GM12878 (cell line): ENCODE measurements at regions not wholly inside any gene's neighbourhood (a gene's known extent, or its start where the extent isn't known, plus 50 kb on each side); places are given as distances from the start of the nearest gene placed in this dataset.

ENCODE experiments used
- ATAC-seq: fragments of 200-7000 bp; cut with Tn5 transposase; 3 replicates; pipeline ENCODE4 v1.9.1; 2020; ENCODE audit warnings: mild to moderate bottlenecking, moderate library complexity
- BruUV-seq: library from RNA; stranded (reverse); fragments of 400-500 nt; replicated peaks from 2 replicates; lab custom pipeline; 2021; lab: Mats Ljungman, UMichigan
- CTCF ChIA-PET: fragments of 300-600 bp; sonication (Branson Sonifier 250); formaldehyde crosslinking; extraction: SDS; loops from one replicate; lab custom pipeline; 2021; ENCODE audit warnings: inconsistent platforms; lab: Yijun Ruan, JAX
- POLR2A ChIA-PET: fragments of 350-600 bp; formaldehyde crosslinking; extraction: SDS; loops from one replicate; lab custom pipeline; 2021; ENCODE audit warnings: inconsistent platforms; lab: Charles Lee
- RAD21 ChIA-PET: fragments of 300-600 bp; sonication (Branson Sonifier 250); formaldehyde crosslinking; loops from one replicate; lab custom pipeline; 2023; ENCODE audit warnings: antibody characterized with exemption; ENCODE audit not compliant: unreplicated experiment; lab: Charles Lee
- SMC1A ChIA-PET: fragments of 300-600 bp; sonication (Branson Sonifier 250); formaldehyde crosslinking; loops from one replicate; lab custom pipeline; 2023; ENCODE audit not compliant: unreplicated experiment, uncharacterized antibody; lab: Charles Lee
- DNase-seq: peaks from one replicate; pipeline ENCODE4 v3.0.0-alpha.2; 2011; ENCODE audit warnings: low read depth, low spot score
- FAIRE-seq: peaks from 3 replicates; lab custom pipeline; 2011; peaks lifted over from hg19 to GRCh38; lab: Jason Lieb, UNC
- H2AFZ ChIP-seq: 2 replicates; pipeline ENCODE4 v1.6.0; 2011; ENCODE audit warnings: low read depth, low read length, control low read depth; ENCODE audit not compliant: control insufficient read depth
- H3K27ac ChIP-seq: 2 replicates; pipeline ENCODE4 v1.5.1; 2011; ENCODE audit warnings: control low read depth; ENCODE audit not compliant: control insufficient read depth, insufficient read depth
- H3K27me3 ChIP-seq, 2 experiments: replicated peaks in 1 of 2; 2 replicates each; pipeline versions ENCODE4 v1.6.0 to v1.6.1; 2011; ENCODE audit warnings: low read length in 1 of 2; ENCODE audit not compliant: control insufficient read depth in 2 of 2, insufficient read depth in 2 of 2
- H3K36me3 ChIP-seq, 2 experiments: 2 replicates each; pipeline ENCODE4 v1.5.1; 2011; ENCODE audit warnings: low read length in 1 of 2; ENCODE audit not compliant: control insufficient read depth in 2 of 2, insufficient read depth in 2 of 2
- H3K4me1 ChIP-seq: 2 replicates; pipeline ENCODE4 v1.6.1; 2011; ENCODE audit warnings: mild to moderate bottlenecking, low read length, moderate library complexity, mixed read lengths; ENCODE audit not compliant: control insufficient read depth, insufficient read depth
- H3K4me2 ChIP-seq: 2 replicates; pipeline ENCODE4 v1.6.0; 2011; ENCODE audit warnings: control low read depth; ENCODE audit not compliant: control insufficient read depth, insufficient read depth
- H3K4me3 ChIP-seq: fragments of 200-600 bp; sonication (generic); 2 replicates; pipeline ENCODE4 v1.5.1; 2016
- H3K79me2 ChIP-seq: 2 replicates; pipeline ENCODE4 v1.6.0; 2011; ENCODE audit warnings: low read length; ENCODE audit not compliant: control insufficient read depth, insufficient read depth
- H3K9ac ChIP-seq: 2 replicates; pipeline ENCODE4 v1.8.0; 2011; ENCODE audit warnings: low read length, control low read depth, mixed read lengths; ENCODE audit not compliant: control insufficient read depth, insufficient read depth
- H3K9me3 ChIP-seq: replicated peaks from 3 replicates; pipeline ENCODE4 v1.5.1; 2011; ENCODE audit warnings: mild to moderate bottlenecking, low read length; ENCODE audit not compliant: control insufficient read depth, insufficient read depth
- H4K20me1 ChIP-seq: 2 replicates; pipeline ENCODE4 v1.6.0; 2011; ENCODE audit not compliant: control insufficient read depth, insufficient read depth
- BCLAF1 ChIP-seq: fragments of 450-650 bp; IDR thresholded peaks from 2 replicates; pipeline ENCODE4 v1.6.1; 2017; ENCODE audit warnings: antibody characterized with exemption, mild to moderate bottlenecking, moderate library complexity
- CHD1 ChIP-seq: IDR thresholded peaks from 2 replicates; pipeline ENCODE4 v1.6.1; 2012; ENCODE audit warnings: low read depth, low read length, improper control_type of control experiment
- EP300 ChIP-seq, 2 experiments: fragments of 150-350 bp in 1 of 2; IDR thresholded peaks; 2 replicates each; pipeline ENCODE4 v1.6.1; 2011 to 2012; ENCODE audit warnings: low read depth in 2 of 2, low read length in 2 of 2, borderline replicate concordance in 1 of 2, improper control_type of control experiment in 1 of 2, inconsistent platforms in 1 of 2; ENCODE audit not compliant: control insufficient read depth in 1 of 2
- KAT2A ChIP-seq: conservative IDR thresholded peaks from 2 replicates; pipeline ENCODE4 v1.6.1; 2011; ENCODE audit warnings: low read depth, low read length; ENCODE audit not compliant: control insufficient read depth
- POLR2AphosphoS2 ChIP-seq: IDR thresholded peaks from 2 replicates; pipeline ENCODE4 v1.6.1; 2011; ENCODE audit warnings: low read depth, mild to moderate bottlenecking, low read length, improper control_type of control experiment, moderate library complexity
- SIX5 ChIP-seq: IDR thresholded peaks from 2 replicates; pipeline ENCODE4 v1.6.1; 2011; ENCODE audit warnings: mild to moderate bottlenecking, low read depth, low read length, moderate library complexity; ENCODE audit not compliant: severe bottlenecking
- ZBTB40 ChIP-seq: fragments of 450-650 bp; IDR thresholded peaks from 2 replicates; pipeline ENCODE4 v1.6.1; 2016; ENCODE audit warnings: mild to moderate bottlenecking, moderate library complexity, borderline replicate concordance
- in situ Hi-C: fragments of 300-500 bp; cut with MboI; formaldehyde crosslinking; loops from 9 replicates; pipeline ENCODE4 v1.14.3; 2018; ENCODE audit warnings: mixed read lengths
- intact Hi-C: fragments of 100-400 bp; cut with micrococcal nuclease; formaldehyde crosslinking; loops from one replicate; pipeline ENCODE4 v1.14.2; 2022; ENCODE audit not compliant: unreplicated experiment

DNA sequence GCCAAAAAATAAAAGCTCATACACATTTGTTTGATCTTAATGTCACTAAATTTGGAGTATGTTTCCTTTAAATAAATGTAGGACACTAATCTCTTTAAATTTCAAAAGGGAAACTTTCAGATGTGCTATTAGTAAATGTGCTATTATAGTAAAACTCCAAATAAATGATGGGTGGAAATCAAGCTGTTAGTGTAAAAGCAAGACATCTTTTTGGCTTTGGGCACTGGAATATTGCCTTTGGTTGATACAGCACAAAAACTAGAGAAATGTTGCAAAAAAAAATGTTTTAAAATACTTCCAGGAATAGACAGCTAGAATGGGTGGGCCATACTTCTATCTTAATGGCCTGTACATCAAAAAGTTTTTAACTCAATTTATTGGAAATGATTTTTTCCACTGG is 151.6 kb downstream of the FBXO8 start:
- RAD21 ChIA-PET = no interaction called here
- no peak overlapping the region for H2AFZ ChIP-seq
- TF ChIP-seq POLR2AphosphoS2 (no peak), ZBTB40 (no peak), SIX5 (no peak), EP300 (IDR thresholded peaks at IDR 0.05; ENCODE audit: borderline replicate concordance in 1 of 2, control insufficient read depth in 1 of 2, low read depth in 2 of 2, low read length in 2 of 2) (no peak), CHD1 (no peak), BCLAF1 (no peak), KAT2A (no peak)
- TF ChIP-seq, all 136 proteins: peak for 0
- Histone ChIP-seq H3K27ac (no peak overlapping the region), H3K4me2 (no peak overlapping the region), H3K4me3 (no peak overlapping the region), H3K79me2 (no peaks in the 10 kb centered on the region), H4K20me1 (no peaks in the 10 kb centered on the region), H3K36me3 (no peaks in the 10 kb centered on the region), H3K4me1 (no peaks in the 10 kb centered on the region), H3K9me3 (no peaks in the 10 kb centered on the region), H3K27me3 (no peaks in the 10 kb centered on the region), H3K9ac (no peak overlapping the region)
- ChIA-PET POLR2A (no interaction called here), SMC1A (no interaction called here), CTCF (no interaction called here)
- ATAC-seq (no peak), DNase-seq (no peak), FAIRE-seq (no peak)
- in situ Hi-C loops = no loop called here
- no TSS peak for BruUV-seq
- intact Hi-C loops = no loop called here
